Left lung (tissue), 4 donors: ENCODE measurements at regions not wholly inside any gene's neighbourhood (a gene's known extent, or its start where the extent isn't known, plus 50 kb on each side); places are given as distances from the start of the nearest gene placed in this dataset.
A peak's percentile ranks its signal among the peaks of the same experiment; 100 is the strongest.

ENCODE experiments used
- ATAC-seq: fragments of 200-7000 bp; cut with Tn5 transposase; one replicate; pipeline ENCODE4 v1.9.1; 2020; ENCODE audit warnings: moderate library complexity
- DNase-seq, 4 donors: peaks; one replicate each; pipeline ENCODE4 v3.0.0-alpha.2; 2013 to 2020
- H3K27ac ChIP-seq, 2 donors: fragments of 200-600 bp; sonication (generic) in 1 of 2; one replicate each; pipeline versions ENCODE4 v1.5.0 to v1.8.0; 2020 to 2021
- H3K27me3 ChIP-seq, 2 donors: fragments of 200-600 bp; sonication (generic) in 1 of 2; one replicate each; pipeline versions ENCODE4 v1.5.0 to v1.8.0; 2020 to 2021
- H3K36me3 ChIP-seq, 2 donors: fragments of 200-600 bp; sonication (generic) in 1 of 2; one replicate each; pipeline versions ENCODE4 v1.5.0 to v1.8.0; 2020 to 2021
- H3K4me1 ChIP-seq, 2 donors: fragments of 200-600 bp; one replicate each; pipeline ENCODE4 v1.8.0; 2021
- H3K4me3 ChIP-seq, 2 donors: fragments of 200-600 bp; sonication (generic) in 1 of 2; one replicate each; pipeline versions ENCODE4 v1.5.0 to v1.8.0; 2020 to 2021; ENCODE audit warnings: mild to moderate bottlenecking in 1 of 2
- H3K9me3 ChIP-seq, 2 donors: fragments of 200-600 bp; sonication (generic) in 1 of 2; one replicate each; pipeline versions ENCODE4 v1.5.0 to v1.8.0; 2020 to 2021
- CTCF ChIP-seq, 2 donors: fragments of 200-600 bp; sonication (generic) in 1 of 2; IDR thresholded peaks; one replicate each; pipeline versions ENCODE4 v1.5.0 to v1.8.0; 2021; ENCODE audit warnings: antibody characterized with exemption in 2 of 2
- intact Hi-C, 2 donors: fragments of 100-400 bp; cut with DNase I; formaldehyde crosslinking; loops; one replicate each; pipeline versions ENCODE4 v1.11.2 to v1.14.2; 2022
- donor health status: DM: no; HTN: yes; CAD: no.
- donor health status: DM: no; HTN: no; CAD: no.

GRCh38 chr7:53205006-53205405 is 169.6 kb downstream of the POM121L12 start:
- Histone ChIP-seq H3K9me3 (peaks cover 0 to 29% of the 10 kb centered on the region in 2 donors), H3K4me1 (no peaks in the 10 kb centered on the region), H3K27me3 (no peaks in the 10 kb centered on the region), H3K27ac (no peak overlapping the region), H3K4me3 (no peak overlapping the region), H3K36me3 (no peaks in the 10 kb centered on the region)
- ATAC-seq: no peak
- TF ChIP-seq CTCF (IDR thresholded peaks at IDR 0.05): no peak
- intact Hi-C loops: no loop called here
- DNase-seq: no peak

GRCh38 chr7:53209129-53209528 is 173.7 kb downstream of the POM121L12 start:
- no peak for TF ChIP-seq CTCF (IDR thresholded peaks at IDR 0.05)
- Histone ChIP-seq H3K27me3 (no peaks in the 10 kb centered on the region), H3K4me1 (no peaks in the 10 kb centered on the region), H3K4me3 (no peak overlapping the region), H3K36me3 (no peaks in the 10 kb centered on the region), H3K27ac (no peak overlapping the region), H3K9me3 (peaks cover 0 to 52% of the 10 kb centered on the region in 2 donors)
- ATAC-seq: no peak
- intact Hi-C loops: no loop called here
- no peak for DNase-seq

GRCh38 chr7:53214463-53214862 is 179.0 kb downstream of the POM121L12 start:
- ATAC-seq: no peak
- Histone ChIP-seq H3K36me3 (no peaks in the 10 kb centered on the region), H3K27me3 (peaks cover 3 to 7% of the 10 kb centered on the region in 2 donors), H3K27ac (no peak overlapping the region), H3K4me1 (no peaks in the 10 kb centered on the region), H3K4me3 (no peak overlapping the region), H3K9me3 (peaks cover 0 to 62% of the 10 kb centered on the region in 2 donors)
- no peak for TF ChIP-seq CTCF (IDR thresholded peaks at IDR 0.05)
- no peak for DNase-seq
- intact Hi-C loops: no loop called here

- Histone ChIP-seq H3K27me3 (peaks cover 3 to 12% of the 10 kb centered on the region in 2 donors), H3K4me1 (no peaks in the 10 kb centered on the region), H3K36me3 (no peaks in the 10 kb centered on the region), H3K27ac (no peak overlapping the region), H3K4me3 (no peak overlapping the region), H3K9me3 (peaks cover 0 to 37% of the 10 kb centered on the region in 2 donors)
- intact Hi-C loops: no loop called here
- DNase-seq (peak in 1 of 4 donors; percentile 70), ATAC-seq (peak; percentile 21)
- no peak for TF ChIP-seq CTCF (IDR thresholded peaks at IDR 0.05)
Measured at GRCh38 chr7:53218730-53219504, 183.5 kb downstream of the POM121L12 start.

GRCh38 chr7:53229202-53229601 is 193.8 kb downstream of the POM121L12 start:
- no peak for TF ChIP-seq CTCF (IDR thresholded peaks at IDR 0.05)
- no peak overlapping the region for H3K27ac ChIP-seq
- DNase-seq (no peak), ATAC-seq (no peak)
- H3K4me1 ChIP-seq: no peaks in the 10 kb centered on the region
- H3K9me3 ChIP-seq: peaks cover 0 to 5% of the 10 kb centered on the region in 2 donors
- no peaks in the 10 kb centered on the region for H3K36me3 ChIP-seq
- no peaks in the 10 kb centered on the region for H3K27me3 ChIP-seq
- H3K4me3 ChIP-seq: no peak overlapping the region
- intact Hi-C loops: no loop called here
